ENCODE measurements at regions not wholly inside any gene's neighbourhood (a gene's known extent, or its start where the extent isn't known, plus 50 kb on each side); places are given as distances from the start of the nearest gene placed in this dataset.

- no peak for DNase-seq (ENCODE audit: low spot score)
Observed at GRCh38 chr3:109210501-109210900, 74.0 kb downstream of the C3orf85 start.

- DNase-seq (ENCODE audit: low spot score), result no peak
Observed at GRCh38 chr3:109211941-109212340, 75.4 kb downstream of the C3orf85 start.

GRCh38 chr3:109213321-109213720 is 76.8 kb downstream of the C3orf85 start:
- DNase-seq (ENCODE audit: low spot score), result no peak

GRCh38 chr3:109224333-109224732 is 87.8 kb downstream of the C3orf85 start:
- peak; percentile 42 for DNase-seq (ENCODE audit: low spot score)

- DNase-seq (ENCODE audit: low spot score), result no peak
Observed at GRCh38 chr3:109225516-109225915, 89.0 kb downstream of the C3orf85 start.

- DNase-seq (ENCODE audit: low spot score), result no peak
Observed at GRCh38 chr3:109228391-109229080, 87.8 kb downstream of the DPPA2 start.

- DNase-seq (ENCODE audit: low spot score), result no peak
Observed at GRCh38 chr3:109229174-109229847, 87.0 kb downstream of the DPPA2 start.

GRCh38 chr3:109234300-109234699 is 82.0 kb downstream of the DPPA2 start:
- peak; percentile 61 for DNase-seq (ENCODE audit: low spot score)

- DNase-seq (ENCODE audit: low spot score), result no peak
Observed at GRCh38 chr3:109241459-109242186, 74.7 kb downstream of the DPPA2 start.

- DNase-seq (ENCODE audit: low spot score), result no peak
Observed at GRCh38 chr3:109242187-109242523, 74.2 kb downstream of the DPPA2 start.

Measured in ecto neural progenitor cell (in vitro differentiated cells).